Right cardiac atrium (tissue), 5 donors: ENCODE measurements at regions not wholly inside any gene's neighbourhood (a gene's known extent, or its start where the extent isn't known, plus 50 kb on each side); places are given as distances from the start of the nearest gene placed in this dataset.

ENCODE experiments used
- ATAC-seq, 2 donors: fragments of 200-7000 bp; cut with Tn5 transposase; one replicate each; pipeline versions ENCODE4 v1.8.0 to v1.9.1; 2020; ENCODE audit warnings: moderate library complexity in 2 of 2, mild to moderate bottlenecking in 1 of 2
- DNase-seq, 3 donors: peaks; one replicate each; pipeline ENCODE4 v3.0.0-alpha.2; 2020
- H3K27ac ChIP-seq: one replicate; pipeline ENCODE4 v1.5.1; 2013; ENCODE audit warnings: mild to moderate bottlenecking, low read length, control low read depth, moderate library complexity
- H3K27me3 ChIP-seq: one replicate; pipeline ENCODE4 v1.6.1; 2013; ENCODE audit not compliant: control insufficient read depth, insufficient read depth
- H3K4me1 ChIP-seq: one replicate; pipeline ENCODE4 v1.6.1; 2013; ENCODE audit warnings: low read length; ENCODE audit not compliant: control insufficient read depth, insufficient read depth
- H3K4me3 ChIP-seq: one replicate; pipeline ENCODE4 v1.5.1; 2013; ENCODE audit warnings: low read length, control low read depth
- H3K9me3 ChIP-seq: one replicate; pipeline ENCODE4 v1.6.1; 2013; ENCODE audit warnings: low read length; ENCODE audit not compliant: control insufficient read depth
- WGBS: extraction: QIAGEN DNeasy Blood & Tissue Kit; methylation state at CpG from one replicate; pipeline ENCODE4 v1.1.7; 2013; 5-methylcytosine and 5-hydroxymethylcytosine counted together
- intact Hi-C, 4 donors: fragments of 100-400 bp; cut with DNase I; formaldehyde crosslinking; loops; one replicate each; pipeline versions ENCODE4 v1.11.0 to v1.14.0; 2022 to 2023
- donor health status: healthy with polysubstance abuse.
- donor health status: DM: no; HTN: yes; CAD: no.
- donor health status: DM: no; HTN: no; CAD: no.
- donor health status: DM: no; HTN: yes; CAD: no; lungs with severe emphysema.
- donor health status: DM: yes; HTN: yes; CAD: no.

DNA sequence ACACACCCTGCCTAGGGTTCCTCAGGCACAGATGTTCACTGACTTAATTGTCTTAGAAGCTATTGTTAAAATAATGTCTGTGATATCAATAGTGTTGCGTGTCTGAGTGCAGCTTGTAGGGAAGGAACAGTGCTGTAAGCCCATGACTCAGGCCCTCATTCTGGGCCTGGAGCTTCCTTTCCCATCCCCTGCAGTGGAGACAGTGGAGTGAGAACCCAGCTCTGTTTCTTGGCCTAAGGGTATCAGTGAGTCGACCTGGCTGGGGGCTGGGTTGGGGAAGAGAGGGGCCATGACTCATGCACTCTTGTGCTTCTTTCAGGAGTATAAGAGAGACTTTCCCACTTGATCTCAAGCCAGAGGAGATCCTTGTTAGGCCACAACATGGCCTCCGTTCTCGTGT lies 106.8 kb downstream of the HRH4 start:
- H3K4me3 ChIP-seq: no peak overlapping the region
- intact Hi-C loops: no loop called here

DNA sequence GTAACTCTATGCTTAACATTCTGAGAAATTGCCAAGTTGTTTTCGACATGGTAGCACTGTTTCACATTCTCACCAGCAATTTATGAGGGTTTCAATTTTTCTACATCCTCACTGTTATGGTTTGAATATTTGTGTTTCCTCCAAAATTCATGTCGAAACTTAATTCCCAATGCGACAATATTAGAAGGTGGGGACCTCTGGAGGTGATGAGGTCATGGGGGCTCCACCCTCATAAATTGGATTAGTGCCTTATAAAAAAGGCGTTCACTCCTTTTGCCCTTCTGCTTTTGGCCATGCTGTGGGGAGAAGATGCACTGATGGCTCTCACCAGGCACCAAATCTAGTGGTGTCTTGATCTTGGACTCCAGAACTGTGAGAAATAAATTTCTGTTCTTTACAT lies 110.3 kb downstream of the HRH4 start:
- DNase-seq: no peak
- no peaks in the 10 kb centered on the region for H3K27me3 ChIP-seq
- WGBS: 81% methylated on average over 4 of the region's 4 CpGs
- H3K27ac ChIP-seq: no peak overlapping the region
- H3K4me1 ChIP-seq: no peaks in the 10 kb centered on the region
- no peak for ATAC-seq
- H3K4me3 ChIP-seq: no peak overlapping the region
- intact Hi-C loops: no loop called here
- peaks cover 2% of the 10 kb centered on the region for H3K9me3 ChIP-seq

More for the DNA sequence above, 106.8 kb downstream of the HRH4 start:
- Histone ChIP-seq H3K27me3 (no peaks in the 10 kb centered on the region), H3K9me3 (no peaks in the 10 kb centered on the region), H3K4me1 (no peaks in the 10 kb centered on the region), H3K27ac (no peak overlapping the region)
- WGBS: 81% methylated on average over 4 of the region's 4 CpGs
- DNase-seq (no peak), ATAC-seq (no peak)

DNA sequence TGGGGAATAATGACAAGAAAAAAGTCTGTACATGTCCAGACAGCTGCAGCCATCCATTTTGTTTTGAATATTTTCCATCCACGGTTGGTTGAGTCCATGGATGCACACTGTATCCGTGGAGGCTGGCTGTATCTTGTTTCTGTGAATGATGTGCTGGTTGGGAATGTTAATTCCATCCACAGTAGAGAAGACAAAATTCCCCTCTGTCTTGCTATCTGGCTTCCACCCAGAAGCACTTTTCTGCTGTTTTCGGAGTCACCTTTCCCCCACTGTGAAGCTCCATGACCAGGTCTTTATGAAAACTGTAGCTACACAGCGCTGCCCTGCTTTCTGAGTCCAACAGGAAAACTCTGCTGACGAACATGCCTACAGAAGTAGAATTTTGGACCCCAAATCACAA lies 122.3 kb downstream of the HRH4 start:
- H3K4me1 ChIP-seq: peaks cover 3% of the 10 kb centered on the region
- ATAC-seq (no peak), DNase-seq (no peak)
- H3K27me3 ChIP-seq: no peaks in the 10 kb centered on the region
- WGBS: 80% methylated on average over 5 of the region's 5 CpGs
- H3K9me3 ChIP-seq: no peaks in the 10 kb centered on the region
- H3K4me3 ChIP-seq: no peak overlapping the region
- no peak overlapping the region for H3K27ac ChIP-seq
- intact Hi-C loops: no loop called here

DNA sequence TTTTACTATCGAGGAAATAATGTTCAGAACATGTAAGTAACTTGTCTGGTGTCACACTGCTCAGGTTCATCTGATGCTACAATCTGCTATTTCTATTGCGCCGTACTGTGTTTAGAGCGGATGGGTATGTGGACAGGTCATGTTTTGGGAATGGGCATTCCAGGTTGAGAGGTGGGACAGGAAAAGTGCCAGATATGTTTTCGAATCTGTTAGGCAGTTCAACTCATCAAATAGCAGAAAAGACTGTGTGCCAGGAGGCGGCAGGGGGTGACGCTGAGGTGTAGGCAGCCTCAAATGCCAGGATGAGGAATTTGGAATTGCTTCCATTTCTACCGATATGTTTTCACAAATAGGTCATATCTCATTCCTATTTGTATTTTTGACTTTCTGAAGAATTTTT lies 123.8 kb downstream of the HRH4 start:
- no peaks in the 10 kb centered on the region for H3K27me3 ChIP-seq
- intact Hi-C loops: no loop called here
- H3K9me3 ChIP-seq: no peaks in the 10 kb centered on the region
- H3K4me3 ChIP-seq: no peak overlapping the region
- DNase-seq (no peak), ATAC-seq (no peak)
- 88% methylated on average over 8 of the region's 8 CpGs for WGBS
- H3K27ac ChIP-seq: no peak overlapping the region
- peaks cover 3% of the 10 kb centered on the region for H3K4me1 ChIP-seq

DNA sequence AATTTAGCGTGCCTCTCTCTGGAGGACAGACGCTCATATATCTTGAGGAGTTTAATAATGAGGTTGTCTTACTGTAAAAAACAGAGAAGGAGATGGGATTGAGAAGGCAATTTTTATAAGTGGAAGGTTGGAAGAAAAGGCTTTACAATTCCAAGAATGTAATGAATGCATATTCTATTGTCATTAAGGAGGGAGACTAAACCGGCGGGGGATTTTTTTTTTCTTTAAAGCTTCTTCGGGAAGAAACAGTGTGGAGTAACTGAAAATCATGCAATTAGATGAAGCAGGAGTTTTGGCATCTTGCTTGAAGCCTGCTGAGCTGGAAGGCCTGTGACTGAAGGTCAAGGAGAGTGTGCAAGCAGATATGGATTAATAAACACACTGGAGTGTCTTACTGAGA lies 124.4 kb downstream of the HRH4 start:
- no peak overlapping the region for H3K4me3 ChIP-seq
- peaks cover 3% of the 10 kb centered on the region for H3K4me1 ChIP-seq
- no peak overlapping the region for H3K27ac ChIP-seq
- H3K9me3 ChIP-seq: no peaks in the 10 kb centered on the region
- WGBS: 60% methylated on average over 5 of the region's 5 CpGs
- no peaks in the 10 kb centered on the region for H3K27me3 ChIP-seq
- intact Hi-C loops: no loop called here
- DNase-seq: no peak
- ATAC-seq: no peak

DNA sequence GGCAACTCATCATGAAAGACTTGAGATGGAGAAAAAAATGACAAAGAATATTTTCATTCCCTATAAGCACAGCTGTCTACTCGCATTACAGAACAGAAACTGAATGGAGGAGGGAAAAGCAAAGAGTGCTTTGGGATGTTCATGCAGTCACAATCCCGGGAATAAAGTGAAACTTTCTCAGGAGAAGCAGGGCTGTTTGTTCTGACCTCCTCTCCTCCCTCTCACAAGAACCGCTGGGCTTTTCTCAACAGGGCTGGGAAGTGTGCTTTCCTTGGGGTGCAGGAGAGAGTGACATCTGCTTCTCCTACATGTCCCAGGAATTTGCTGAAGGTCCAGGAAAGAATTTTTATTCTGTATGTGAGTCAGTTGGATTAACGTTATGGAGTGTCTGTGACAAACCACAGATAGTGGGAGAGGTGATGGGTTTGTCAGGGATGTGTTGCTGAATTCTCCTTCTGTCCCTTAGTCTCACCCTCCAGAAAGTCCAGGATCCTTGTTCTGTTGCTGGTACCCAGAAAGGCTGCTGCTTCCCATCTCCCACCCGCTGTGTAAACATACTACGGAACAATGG lies 125.6 kb downstream of the HRH4 start:
- no peak for DNase-seq
- no peak overlapping the region for H3K27ac ChIP-seq
- WGBS: 46% methylated on average over 6 of the region's 6 CpGs
- intact Hi-C loops: no loop called here
- H3K4me3 ChIP-seq: no peak overlapping the region
- no peaks in the 10 kb centered on the region for H3K27me3 ChIP-seq
- no peak for ATAC-seq
- H3K9me3 ChIP-seq: no peaks in the 10 kb centered on the region
- H3K4me1 ChIP-seq: peaks cover 3% of the 10 kb centered on the region

DNA sequence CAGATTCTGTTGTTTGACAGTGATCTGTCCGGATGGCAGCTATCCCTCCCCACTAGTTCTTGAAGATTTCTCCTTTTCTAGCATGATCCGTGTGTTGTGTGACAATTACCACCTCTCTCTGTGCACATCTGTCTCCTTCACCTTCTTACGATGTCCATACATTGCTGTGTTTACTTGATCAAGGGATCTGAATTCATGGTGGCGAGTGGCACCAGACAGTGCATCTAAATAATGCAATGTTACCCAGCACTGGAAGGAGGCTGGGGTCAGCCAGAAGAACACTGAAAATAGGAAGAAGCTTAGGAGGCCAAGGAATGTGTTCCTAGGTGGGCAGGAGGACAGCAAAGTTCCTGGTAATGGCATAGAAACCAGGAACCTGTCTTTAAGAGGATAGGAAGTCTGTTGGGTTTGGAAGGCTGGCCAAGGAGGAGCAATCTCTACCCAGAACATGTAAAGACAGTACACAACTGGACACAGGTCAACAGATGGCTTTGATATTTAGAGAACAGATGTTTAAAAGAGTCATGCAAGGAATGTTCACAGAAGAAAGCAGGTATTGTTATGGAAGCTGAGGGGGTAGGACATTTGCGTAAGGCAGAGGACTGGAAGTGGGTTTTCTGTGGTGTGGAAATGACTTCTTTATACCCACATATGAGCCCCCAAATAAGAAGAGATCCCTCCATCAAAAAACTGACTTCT lies 126.4 kb downstream of the HRH4 start:
- Histone ChIP-seq H3K27ac (no peak overlapping the region), H3K9me3 (no peaks in the 10 kb centered on the region), H3K4me3 (no peak overlapping the region), H3K4me1 (peaks cover 3% of the 10 kb centered on the region), H3K27me3 (no peaks in the 10 kb centered on the region)
- ATAC-seq (no peak), DNase-seq (no peak)
- 89% methylated on average over 5 of the region's 5 CpGs for WGBS
- intact Hi-C loops: no loop called here

DNA sequence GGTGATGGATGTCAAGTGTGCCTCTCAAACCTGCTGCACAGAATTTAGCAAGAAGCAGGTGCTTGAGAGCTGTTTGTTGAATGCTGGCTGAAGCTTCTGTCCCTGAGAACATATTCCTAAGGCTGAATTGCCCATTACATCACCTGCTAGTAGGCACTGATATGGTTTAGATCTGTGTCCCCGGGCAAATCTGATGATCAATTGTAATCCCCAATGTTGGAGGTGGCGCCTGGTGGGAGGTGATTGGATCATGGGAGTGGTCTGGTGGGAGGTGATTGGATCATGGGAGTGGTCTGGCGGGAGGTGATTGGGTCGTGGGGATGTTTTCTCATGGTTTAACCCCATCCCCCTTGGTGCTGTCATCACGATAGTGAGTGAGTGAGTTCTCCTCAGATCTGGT lies 128.0 kb downstream of the HRH4 start:
- intact Hi-C loops: no loop called here
- DNase-seq (no peak), ATAC-seq (no peak)
- Histone ChIP-seq H3K4me3 (no peak overlapping the region), H3K27me3 (no peaks in the 10 kb centered on the region), H3K9me3 (no peaks in the 10 kb centered on the region), H3K27ac (no peak overlapping the region), H3K4me1 (peaks cover 3% of the 10 kb centered on the region)
- WGBS: 85% methylated on average over 5 of the region's 5 CpGs

DNA sequence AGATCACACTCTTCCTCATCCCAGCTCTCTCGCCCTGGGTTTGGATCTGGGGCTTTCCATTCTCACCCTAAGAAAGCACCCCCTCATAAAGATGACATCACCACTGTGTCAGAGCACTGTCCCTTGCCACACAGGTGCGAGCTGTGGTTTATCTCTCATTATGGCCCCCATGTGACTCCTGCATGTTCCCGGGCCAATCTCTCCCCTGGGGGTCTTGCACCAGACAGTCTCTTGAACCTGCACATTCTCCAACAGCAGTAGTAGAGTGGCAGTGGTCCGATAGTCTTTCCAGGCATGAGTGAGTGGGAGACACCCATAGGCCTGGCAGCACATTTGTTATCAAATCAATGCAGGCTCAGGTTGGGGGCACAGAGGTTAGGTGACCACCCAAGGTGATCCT lies 130.5 kb downstream of the HRH4 start:
- WGBS: 93% methylated on average over 4 of the region's 4 CpGs
- H3K4me1 ChIP-seq: peaks cover 3% of the 10 kb centered on the region
- no peak overlapping the region for H3K27ac ChIP-seq
- DNase-seq: no peak
- H3K4me3 ChIP-seq: no peak overlapping the region
- no peak for ATAC-seq
- intact Hi-C loops: no loop called here
- H3K9me3 ChIP-seq: no peaks in the 10 kb centered on the region
- no peaks in the 10 kb centered on the region for H3K27me3 ChIP-seq

DNA sequence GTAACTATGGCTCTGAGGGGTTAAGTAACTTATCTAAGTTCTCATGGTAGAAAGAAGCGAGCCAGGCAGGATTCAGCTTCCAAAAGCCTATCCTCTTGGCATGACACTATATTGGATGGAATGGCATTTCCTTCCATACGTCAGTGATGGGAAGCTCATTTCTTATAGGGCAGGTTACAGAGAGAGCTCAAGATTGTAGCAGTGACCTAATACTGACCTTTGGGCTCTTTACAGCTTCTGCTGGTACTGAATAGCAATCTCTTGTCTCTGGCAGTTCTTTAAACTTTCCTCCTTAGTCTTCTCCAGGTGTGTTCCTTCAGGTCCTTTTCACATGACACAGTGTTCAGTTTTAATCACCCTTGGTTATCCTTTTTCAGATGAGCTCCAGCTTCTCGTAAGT lies 133.0 kb downstream of the HRH4 start:
- no peak overlapping the region for H3K4me3 ChIP-seq
- H3K27me3 ChIP-seq: no peaks in the 10 kb centered on the region
- DNase-seq (no peak), ATAC-seq (no peak)
- H3K27ac ChIP-seq: no peak overlapping the region
- intact Hi-C loops: no loop called here
- H3K9me3 ChIP-seq: no peaks in the 10 kb centered on the region
- 61% methylated on average over 3 of the region's 3 CpGs for WGBS
- no peaks in the 10 kb centered on the region for H3K4me1 ChIP-seq

DNA sequence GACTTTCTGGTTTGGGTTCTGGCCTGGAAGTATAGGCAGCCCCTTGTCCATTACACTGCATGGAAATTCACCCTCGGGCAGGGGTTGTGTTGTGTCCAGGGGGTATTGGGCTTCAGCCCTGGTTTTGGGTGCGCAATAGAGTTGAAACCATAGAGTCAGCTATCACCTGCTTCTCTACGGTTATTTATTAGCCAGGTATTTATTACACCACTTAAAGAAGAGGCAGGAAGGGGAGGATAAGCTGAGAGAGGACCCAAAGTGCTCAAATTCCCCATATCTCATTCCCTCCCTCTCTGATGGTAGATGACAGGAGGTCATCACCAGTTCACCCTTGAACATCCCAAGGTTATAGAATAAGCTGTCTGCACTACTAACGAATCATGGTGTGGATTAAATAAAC lies 133.4 kb downstream of the HRH4 start:
- 84% methylated on average over 4 of the region's 4 CpGs for WGBS
- Histone ChIP-seq H3K9me3 (no peaks in the 10 kb centered on the region), H3K4me3 (no peak overlapping the region), H3K27ac (no peak overlapping the region), H3K4me1 (no peaks in the 10 kb centered on the region), H3K27me3 (no peaks in the 10 kb centered on the region)
- DNase-seq (no peak), ATAC-seq (no peak)
- intact Hi-C loops: no loop called here
